Activated CD4-positive, alpha-beta T cell treated with anti-CD3 and anti-CD28 coated beads, Interleukin-2, Interleukin-6, amounts not matched to agents 100 ng/mL and 50 ng/mL, durations not matched to agents 16 hours and 8 hours (primary cell): ENCODE measurements at regions not wholly inside any gene's neighbourhood (a gene's known extent, or its start where the extent isn't known, plus 50 kb on each side); places are given as distances from the start of the nearest gene placed in this dataset.

Experiments used
- DNase-seq: peaks from one replicate; pipeline ENCODE4 v3.0.0-alpha.2; 2020

- DNase-seq = peak; percentile 41
Observed at GRCh38 chr10:46229144-46229563, 57.6 kb upstream of the ANTXRL start.

DNA sequence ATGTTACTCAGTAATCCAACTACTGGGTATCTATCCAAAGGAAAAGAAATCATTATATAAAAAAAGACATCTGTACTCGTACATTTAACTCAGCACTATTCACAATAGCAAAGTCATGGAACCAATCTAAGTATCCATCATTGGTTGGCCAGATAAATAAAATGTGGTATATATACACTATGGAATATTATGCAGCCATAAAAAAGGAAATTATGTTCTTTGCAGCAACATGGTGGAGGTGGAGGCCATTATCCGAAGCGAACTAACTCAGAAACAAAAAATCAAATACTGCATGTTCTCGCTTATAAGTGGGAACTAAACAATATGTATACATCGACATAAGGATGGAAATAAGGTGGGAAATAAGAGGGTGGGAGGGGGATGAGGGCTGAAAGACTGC is 56.2 kb upstream of the ANTXRL start:
- DNase-seq = no peak

- no peak for DNase-seq
Observed at GRCh38 chr10:46231087-46231486, 55.7 kb upstream of the ANTXRL start.

GRCh38 chr10:46232084-46232483 is 54.7 kb upstream of the ANTXRL start:
- no peak for DNase-seq

DNA sequence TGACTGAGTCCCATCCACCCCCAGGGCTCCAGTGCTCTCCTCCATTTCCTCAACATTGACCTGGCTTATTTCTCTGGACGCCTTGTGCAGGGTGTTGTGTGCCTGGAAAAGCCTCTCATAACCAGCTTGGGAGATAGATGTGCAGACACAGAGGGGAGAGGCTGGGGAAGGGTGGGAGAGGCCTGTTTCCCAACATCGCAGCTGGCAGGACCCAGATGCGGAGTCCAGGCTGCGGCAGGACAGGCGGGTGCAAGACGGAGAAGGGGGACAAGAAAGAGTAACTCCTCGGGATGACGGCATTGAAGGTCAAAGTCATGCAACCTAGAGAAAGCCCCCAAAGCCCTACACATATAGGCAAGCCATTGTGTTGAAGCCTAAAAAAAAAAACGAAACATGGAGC is 54.1 kb upstream of the ANTXRL start:
- no peak for DNase-seq

- DNase-seq = no peak
Observed at GRCh38 chr10:46233181-46233580, 53.6 kb upstream of the ANTXRL start.

DNA sequence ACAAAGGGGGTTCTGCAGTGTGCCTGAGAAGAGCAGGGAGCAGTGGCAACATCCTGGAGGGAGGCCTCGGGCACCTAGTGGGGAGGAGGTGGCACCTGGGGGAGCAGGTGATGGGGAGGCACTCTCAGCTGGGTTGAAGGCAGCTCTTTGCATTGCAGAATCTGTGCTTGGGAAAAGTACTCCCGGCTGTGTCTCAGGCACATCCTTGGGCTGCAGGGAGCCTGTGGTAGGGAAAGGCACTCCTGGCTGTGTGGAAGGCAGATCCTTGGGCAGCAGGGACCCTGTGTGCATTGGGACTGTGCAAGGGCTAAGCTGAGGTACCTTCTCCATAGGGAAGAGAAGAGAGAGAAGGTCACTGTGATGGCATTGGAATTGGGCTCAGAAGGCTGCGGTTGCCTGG is 52.8 kb upstream of the ANTXRL start:
- no peak for DNase-seq

GRCh38 chr10:46234431-46235060 is 52.3 kb upstream of the ANTXRL start:
- DNase-seq = no peak

DNA sequence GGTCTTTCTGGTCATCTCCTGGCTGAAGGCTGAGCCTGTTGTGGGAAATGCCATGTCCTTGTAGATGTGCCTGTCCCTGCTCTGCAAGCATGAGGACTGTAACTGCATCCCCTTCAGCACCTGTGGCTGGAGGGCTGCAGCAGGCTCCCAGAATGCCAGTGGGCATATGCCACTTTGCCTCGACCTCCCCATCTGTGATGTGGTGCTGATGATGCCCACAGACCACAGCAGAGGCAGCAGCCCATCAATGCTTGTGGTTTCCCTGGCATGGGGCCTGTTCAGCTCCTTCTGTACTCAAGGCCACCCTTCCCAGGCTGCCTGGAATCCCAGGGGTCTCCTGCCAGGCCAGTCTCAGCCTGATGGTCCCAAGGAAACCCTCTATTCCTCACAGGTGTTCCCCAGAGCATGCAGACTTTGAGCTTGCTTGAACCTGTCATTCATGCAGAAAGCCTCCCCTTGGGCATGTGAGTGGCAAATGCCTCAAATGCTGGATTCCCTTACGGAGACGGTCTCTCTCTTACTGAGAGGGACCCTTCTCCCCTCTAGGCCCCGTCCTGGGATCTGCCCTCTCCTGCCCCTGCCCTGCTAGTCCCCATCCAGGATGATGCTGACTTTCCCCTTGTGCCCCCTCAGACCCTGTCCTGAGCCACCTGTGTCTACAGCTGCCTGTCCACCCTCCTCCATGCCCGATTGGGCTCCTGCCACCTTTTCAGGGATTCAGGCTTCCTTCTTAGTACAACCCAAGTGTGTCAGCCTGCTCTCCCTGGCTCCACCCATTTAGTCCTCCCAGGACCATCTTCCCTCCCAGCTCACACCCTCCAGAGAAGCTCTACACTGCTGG is 50.9 kb upstream of the ANTXRL start:
- no peak for DNase-seq

DNA sequence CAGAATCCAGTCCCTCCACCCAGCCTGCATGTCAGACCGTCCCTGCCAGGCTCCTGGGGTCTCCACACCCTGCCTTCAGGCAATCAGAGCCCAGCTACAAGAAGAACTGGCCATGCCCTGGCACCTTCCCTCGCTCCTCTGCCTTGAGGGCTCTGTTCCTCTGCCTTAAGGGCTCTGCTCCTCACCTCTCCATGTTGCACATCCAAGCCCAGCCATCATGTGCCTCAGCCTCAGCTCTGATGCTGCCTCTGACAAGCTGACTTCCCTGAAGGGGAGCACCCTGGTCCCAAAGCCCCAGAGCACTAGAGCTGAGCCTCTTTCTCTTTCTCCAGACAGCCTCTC is 50.3 kb upstream of the ANTXRL start:
- no peak for DNase-seq

- no peak for DNase-seq
Observed at GRCh38 chr10:46236941-46237681, 49.7 kb upstream of the ANTXRL start.
